ENCODE measurements at regions not wholly inside any gene's neighbourhood (a gene's known extent, or its start where the extent isn't known, plus 50 kb on each side); places are given as distances from the start of the nearest gene placed in this dataset.

DNA sequence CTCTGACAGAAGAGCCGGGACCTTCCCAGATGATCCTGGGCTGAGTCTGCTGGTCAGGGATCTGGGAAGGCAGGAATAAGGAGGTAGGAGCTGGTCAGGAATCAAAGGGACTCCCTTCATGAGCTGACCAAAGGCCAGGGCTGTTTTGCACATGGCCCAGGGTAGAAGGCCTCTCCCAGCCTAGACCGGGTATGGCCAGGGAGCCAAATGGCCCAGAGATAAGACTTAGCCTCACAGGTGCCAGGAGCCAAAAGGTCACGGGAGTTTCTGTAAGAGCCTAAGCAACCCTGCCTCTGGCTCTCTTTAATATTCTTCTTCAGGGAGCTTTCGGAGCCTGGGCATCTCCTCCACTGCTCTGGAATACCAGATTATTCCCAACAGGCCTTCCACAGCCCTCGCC lies 191.3 kb upstream of the PWP1 start:
- H3K4me3 ChIP-seq (ENCODE audit: control insufficient read depth, low read depth, low read length) = no peak overlapping the region
- DNase-seq (ENCODE audit: low read depth) = no peak
- TF ChIP-seq, protein P1, sequence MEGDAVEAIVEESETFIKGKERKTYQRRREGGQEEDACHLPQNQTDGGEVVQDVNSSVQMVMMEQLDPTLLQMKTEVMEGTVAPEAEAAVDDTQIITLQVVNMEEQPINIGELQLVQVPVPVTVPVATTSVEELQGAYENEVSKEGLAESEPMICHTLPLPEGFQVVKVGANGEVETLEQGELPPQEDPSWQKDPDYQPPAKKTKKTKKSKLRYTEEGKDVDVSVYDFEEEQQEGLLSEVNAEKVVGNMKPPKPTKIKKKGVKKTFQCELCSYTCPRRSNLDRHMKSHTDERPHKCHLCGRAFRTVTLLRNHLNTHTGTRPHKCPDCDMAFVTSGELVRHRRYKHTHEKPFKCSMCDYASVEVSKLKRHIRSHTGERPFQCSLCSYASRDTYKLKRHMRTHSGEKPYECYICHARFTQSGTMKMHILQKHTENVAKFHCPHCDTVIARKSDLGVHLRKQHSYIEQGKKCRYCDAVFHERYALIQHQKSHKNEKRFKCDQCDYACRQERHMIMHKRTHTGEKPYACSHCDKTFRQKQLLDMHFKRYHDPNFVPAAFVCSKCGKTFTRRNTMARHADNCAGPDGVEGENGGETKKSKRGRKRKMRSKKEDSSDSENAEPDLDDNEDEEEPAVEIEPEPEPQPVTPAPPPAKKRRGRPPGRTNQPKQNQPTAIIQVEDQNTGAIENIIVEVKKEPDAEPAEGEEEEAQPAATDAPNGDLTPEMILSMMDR (IDR thresholded peaks at IDR 0.05; ENCODE audit: control insufficient read depth, insufficient read depth, low read depth, low read length, missing control alignments) = no peak

GRCh38 chr12:107495604-107496003 lies 190.0 kb upstream of the PWP1 start:
- no peak for DNase-seq (ENCODE audit: low read depth)
- TF ChIP-seq, protein P1 (IDR thresholded peaks at IDR 0.05; ENCODE audit: control insufficient read depth, insufficient read depth, low read depth, low read length, missing control alignments) = no peak
- no peak overlapping the region for H3K4me3 ChIP-seq (ENCODE audit: control insufficient read depth, low read depth, low read length)

DNA sequence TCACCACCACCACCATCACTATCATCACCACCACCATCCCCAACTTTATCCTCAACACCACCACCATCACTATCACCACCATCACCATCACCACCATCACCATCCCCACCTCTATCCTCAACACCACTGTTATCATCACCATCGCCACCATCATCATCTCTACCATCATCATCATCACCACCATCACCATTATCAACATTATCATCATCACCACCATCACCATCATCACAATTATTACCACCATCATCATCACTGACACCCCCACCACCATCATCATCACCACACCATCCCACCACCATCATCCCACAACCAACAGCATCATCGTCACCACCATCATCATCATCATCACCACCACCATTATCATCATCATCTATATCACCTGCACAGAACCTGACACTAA lies 188.4 kb upstream of the PWP1 start:
- DNase-seq (ENCODE audit: low read depth) = no peak
- TF ChIP-seq, protein P1 (IDR thresholded peaks at IDR 0.05; ENCODE audit: control insufficient read depth, insufficient read depth, low read depth, low read length, missing control alignments) = no peak
- no peak overlapping the region for H3K4me3 ChIP-seq (ENCODE audit: control insufficient read depth, low read depth, low read length)

- DNase-seq (ENCODE audit: low read depth) = no peak
- TF ChIP-seq, protein P1 (IDR thresholded peaks at IDR 0.05; ENCODE audit: control insufficient read depth, insufficient read depth, low read depth, low read length, missing control alignments) = no peak
Observed at GRCh38 chr12:107500307-107500706, 185.3 kb upstream of the PWP1 start.

DNA sequence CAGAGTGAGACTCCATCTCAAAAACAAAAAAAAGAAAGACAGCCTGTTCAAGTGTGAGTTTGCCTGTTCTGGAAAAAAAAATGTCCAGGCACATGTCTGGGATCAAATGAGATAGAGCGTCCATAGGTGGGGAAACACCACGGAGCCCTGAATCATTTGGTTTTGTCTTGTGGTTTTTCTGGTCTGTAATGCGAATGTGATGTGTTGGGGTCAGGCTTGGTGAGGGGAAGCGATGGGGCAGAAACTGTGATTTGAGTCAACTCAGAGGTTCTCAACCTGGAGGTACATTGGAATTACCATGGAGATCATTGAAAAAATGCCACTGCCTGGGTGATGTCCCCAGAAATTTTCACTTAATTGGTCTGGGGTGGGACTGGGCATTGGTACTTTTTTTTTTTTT lies 183.9 kb upstream of the PWP1 start:
- DNase-seq (ENCODE audit: low read depth) = no peak
- no peak overlapping the region for H3K4me3 ChIP-seq (ENCODE audit: control insufficient read depth, low read depth, low read length)
- TF ChIP-seq, protein P1 (IDR thresholded peaks at IDR 0.05; ENCODE audit: control insufficient read depth, insufficient read depth, low read depth, low read length, missing control alignments) = no peak

More at GRCh38 chr12:107500307-107500706, 185.3 kb upstream of the PWP1 start:
- no peak overlapping the region for H3K4me3 ChIP-seq (ENCODE audit: control insufficient read depth, low read depth, low read length)

DNA sequence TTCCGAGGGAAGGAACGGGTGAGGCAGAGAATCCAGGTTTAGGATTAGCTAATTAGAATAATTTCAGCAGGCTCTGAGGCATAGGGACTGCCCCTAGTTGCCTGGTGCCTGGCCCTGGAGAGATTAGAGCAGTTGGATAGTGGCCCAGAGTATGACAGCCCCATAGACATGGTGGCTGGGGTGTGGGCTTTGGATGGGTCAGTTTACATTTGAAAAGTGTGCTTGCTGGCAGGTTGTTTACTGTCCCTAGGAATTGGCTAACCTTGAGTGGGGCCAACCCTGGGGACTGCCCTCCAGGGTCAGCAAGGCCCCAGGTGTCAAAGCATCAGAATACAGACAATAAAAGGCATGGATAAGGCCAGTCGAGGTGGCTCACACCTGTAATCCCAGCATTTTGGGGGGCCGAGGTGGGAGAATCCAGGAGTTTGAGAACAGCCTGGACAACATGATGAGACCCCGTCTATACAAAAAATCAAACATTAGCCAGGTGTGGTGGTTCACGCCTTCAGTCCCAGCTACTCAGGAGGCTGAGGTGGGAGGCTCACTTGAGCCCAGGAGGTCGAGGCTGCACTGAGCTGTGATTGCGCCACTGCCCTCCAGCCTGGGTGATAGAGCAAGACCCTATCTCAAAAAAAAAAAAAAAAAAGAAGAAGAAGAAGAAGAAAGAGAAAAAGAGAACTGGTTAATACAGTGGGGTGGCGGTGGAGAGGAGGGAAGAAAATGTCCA lies 182.3 kb upstream of the PWP1 start:
- DNase-seq (ENCODE audit: low read depth) = no peak
- no peak overlapping the region for H3K4me3 ChIP-seq (ENCODE audit: control insufficient read depth, low read depth, low read length)
- TF ChIP-seq, protein P1 (IDR thresholded peaks at IDR 0.05; ENCODE audit: control insufficient read depth, insufficient read depth, low read depth, low read length, missing control alignments) = no peak

Measured in AG09309 (cell line).